Sigmoid colon (tissue), 4 donors: ENCODE measurements at regions not wholly inside any gene's neighbourhood (a gene's known extent, or its start where the extent isn't known, plus 50 kb on each side); places are given as distances from the start of the nearest gene placed in this dataset.

Source experiments
- EP300 ChIP-seq, 4 donors: sonication (generic); formaldehyde crosslinking; IDR thresholded peaks; one replicate each; pipeline ENCODE4 v1.6.1; 2017; ENCODE audit warnings: antibody characterized with exemption in 4 of 4
- POLR2A ChIP-seq, 2 donors: fragments of 450-650 bp; IDR thresholded peaks; one replicate each; pipeline ENCODE4 v1.6.1; 2016; ENCODE audit warnings: antibody characterized with exemption in 2 of 2, mild to moderate bottlenecking in 2 of 2, moderate library complexity in 2 of 2
- POLR2AphosphoS5 ChIP-seq, 4 donors: sonication (generic); formaldehyde crosslinking; IDR thresholded peaks; one replicate each; pipeline ENCODE4 v1.6.1; 2017; ENCODE audit warnings: antibody characterized with exemption in 4 of 4
- TF ChIP-seq, protein P1 (sequence below), 4 experiments: fragments of 450-650 bp in 3 of 4; fragments of 200-600 bp in 1 of 4; IDR thresholded peaks; one replicate each; pipeline ENCODE4 v1.5.1; 2016 to 2019; ENCODE audit warnings: antibody characterized with exemption in 4 of 4, mild to moderate bottlenecking in 3 of 4, moderate library complexity in 2 of 4

DNA sequence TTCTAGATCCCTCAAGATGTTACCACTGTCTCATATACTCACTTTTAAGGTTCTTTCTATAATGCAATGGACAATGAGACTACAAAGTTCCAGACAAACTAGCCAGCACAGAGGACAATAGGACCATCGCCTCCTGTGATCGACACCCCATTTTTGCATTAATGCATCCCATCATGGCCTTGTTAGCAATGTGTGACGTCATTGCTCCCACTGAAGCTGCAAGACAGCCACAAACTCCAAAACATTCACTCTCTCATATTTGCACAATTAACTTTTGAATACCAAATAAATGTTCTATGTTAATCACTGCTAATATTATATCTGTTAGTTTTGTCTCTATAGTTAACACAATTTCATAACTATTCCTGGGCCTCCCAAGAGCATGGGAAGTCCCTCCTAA is 88.8 kb upstream of the TMEM72 start:
- TF ChIP-seq, protein P1, sequence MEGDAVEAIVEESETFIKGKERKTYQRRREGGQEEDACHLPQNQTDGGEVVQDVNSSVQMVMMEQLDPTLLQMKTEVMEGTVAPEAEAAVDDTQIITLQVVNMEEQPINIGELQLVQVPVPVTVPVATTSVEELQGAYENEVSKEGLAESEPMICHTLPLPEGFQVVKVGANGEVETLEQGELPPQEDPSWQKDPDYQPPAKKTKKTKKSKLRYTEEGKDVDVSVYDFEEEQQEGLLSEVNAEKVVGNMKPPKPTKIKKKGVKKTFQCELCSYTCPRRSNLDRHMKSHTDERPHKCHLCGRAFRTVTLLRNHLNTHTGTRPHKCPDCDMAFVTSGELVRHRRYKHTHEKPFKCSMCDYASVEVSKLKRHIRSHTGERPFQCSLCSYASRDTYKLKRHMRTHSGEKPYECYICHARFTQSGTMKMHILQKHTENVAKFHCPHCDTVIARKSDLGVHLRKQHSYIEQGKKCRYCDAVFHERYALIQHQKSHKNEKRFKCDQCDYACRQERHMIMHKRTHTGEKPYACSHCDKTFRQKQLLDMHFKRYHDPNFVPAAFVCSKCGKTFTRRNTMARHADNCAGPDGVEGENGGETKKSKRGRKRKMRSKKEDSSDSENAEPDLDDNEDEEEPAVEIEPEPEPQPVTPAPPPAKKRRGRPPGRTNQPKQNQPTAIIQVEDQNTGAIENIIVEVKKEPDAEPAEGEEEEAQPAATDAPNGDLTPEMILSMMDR (IDR thresholded peaks at IDR 0.05), result no peak
- TF ChIP-seq POLR2AphosphoS5 (IDR thresholded peaks at IDR 0.05) (no peak), EP300 (IDR thresholded peaks at IDR 0.05) (no peak), POLR2A (IDR thresholded peaks at IDR 0.05) (no peak)
